ENCODE measurements at regions not wholly inside any gene's neighbourhood (a gene's known extent, or its start where the extent isn't known, plus 50 kb on each side); places are given as distances from the start of the nearest gene placed in this dataset.

DNA sequence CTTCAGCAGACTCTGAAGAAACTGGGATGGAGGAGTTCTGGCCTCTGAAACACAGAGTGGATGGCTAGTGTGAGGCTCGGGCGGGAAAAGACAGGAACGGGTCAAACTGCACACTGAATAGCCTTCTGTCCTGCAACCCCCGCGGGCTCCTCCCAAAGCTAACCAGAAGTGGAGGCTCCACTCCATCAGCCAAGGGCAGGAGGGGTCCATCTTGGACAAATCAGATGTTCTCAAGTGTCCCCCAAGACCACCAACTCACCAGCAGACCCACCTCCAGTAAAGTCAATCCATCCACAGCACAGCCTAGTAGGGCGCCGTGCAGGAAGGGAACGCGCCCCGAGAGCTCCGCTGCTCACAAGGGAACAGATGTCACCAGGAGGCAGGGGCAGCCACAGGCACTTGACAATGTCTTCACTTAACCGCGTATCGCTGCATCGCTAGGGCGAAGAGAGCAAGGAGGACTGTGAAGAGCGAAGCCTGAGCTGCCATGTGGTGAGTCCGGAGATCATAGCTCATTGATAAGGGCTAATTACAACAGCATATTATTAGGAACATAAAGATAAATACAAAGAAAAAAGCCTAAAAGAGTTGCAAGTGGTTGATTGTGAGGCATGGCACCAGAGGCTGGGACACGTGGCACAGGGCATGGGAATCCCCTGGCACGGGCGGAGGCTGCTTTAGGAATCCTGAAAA is 494.6 kb upstream of the MYT1L start:
- H3K36me3 ChIP-seq (ENCODE audit: insufficient read depth, low read length): no peaks in the 10 kb centered on the region
- H3K4me3 ChIP-seq (ENCODE audit: low read depth in 1 of 2, low read length in 2 of 2): no peak overlapping the region
- no peaks in the 10 kb centered on the region for H3K9me3 ChIP-seq (ENCODE audit: low read length)
- no peak overlapping the region for H3K9ac ChIP-seq (ENCODE audit: low read length)
- H3K27ac ChIP-seq (ENCODE audit: low read depth, low read length): no peak overlapping the region
- no peaks in the 10 kb centered on the region for H3K4me1 ChIP-seq (ENCODE audit: insufficient read depth, low read length)
- no peaks in the 10 kb centered on the region for H3K27me3 ChIP-seq (ENCODE audit: control insufficient read depth in 1 of 2, insufficient read depth in 2 of 2, low read length in 2 of 2)

DNA sequence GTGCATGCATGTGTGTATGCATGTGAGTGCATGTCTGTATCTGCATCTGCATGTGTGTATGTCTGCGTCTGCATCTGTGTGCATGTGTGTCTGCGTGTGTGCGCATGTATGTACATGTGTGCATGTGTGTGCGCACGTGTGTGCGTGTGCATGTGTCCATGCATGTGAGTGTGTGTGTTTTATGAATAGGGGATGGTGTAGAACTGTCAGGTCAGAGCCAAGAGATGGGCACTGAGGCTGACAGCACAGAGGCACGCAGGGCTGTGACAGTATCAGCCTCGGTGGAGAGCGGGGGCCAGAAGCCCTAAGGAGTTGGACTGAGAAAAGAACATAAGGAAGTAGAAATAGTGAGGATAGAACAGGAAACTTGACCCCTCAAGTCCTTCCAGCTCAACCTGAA is 494.0 kb upstream of the MYT1L start:
- H3K27me3 ChIP-seq (ENCODE audit: control insufficient read depth in 1 of 2, insufficient read depth in 2 of 2, low read length in 2 of 2): no peaks in the 10 kb centered on the region
- no peaks in the 10 kb centered on the region for H3K36me3 ChIP-seq (ENCODE audit: insufficient read depth, low read length)
- H3K9me3 ChIP-seq (ENCODE audit: low read length): no peaks in the 10 kb centered on the region
- no peak overlapping the region for H3K4me3 ChIP-seq (ENCODE audit: low read depth in 1 of 2, low read length in 2 of 2)
- H3K27ac ChIP-seq (ENCODE audit: low read depth, low read length): no peak overlapping the region
- no peaks in the 10 kb centered on the region for H3K4me1 ChIP-seq (ENCODE audit: insufficient read depth, low read length)
- H3K9ac ChIP-seq (ENCODE audit: low read length): no peak overlapping the region

DNA sequence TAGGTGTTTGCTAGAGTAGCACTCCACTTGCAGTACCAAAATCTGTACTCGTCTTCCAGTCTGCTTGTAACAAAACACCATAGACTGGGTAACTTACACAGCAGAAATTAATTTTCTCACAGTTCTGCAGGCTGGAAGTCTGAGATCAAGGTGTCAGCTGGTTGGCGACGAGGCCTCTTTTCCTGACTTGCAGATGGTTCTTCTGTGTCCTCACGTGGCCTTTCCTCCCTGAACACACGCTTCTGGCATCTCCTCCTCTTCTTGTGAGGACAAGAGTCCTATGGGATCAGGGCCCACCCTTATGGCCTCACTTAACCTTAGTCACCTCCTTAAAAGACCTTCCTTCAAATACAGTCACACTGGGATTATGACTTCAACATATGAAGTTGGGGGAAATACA is 493.5 kb upstream of the MYT1L start:
- Histone ChIP-seq H3K4me3 (ENCODE audit: low read depth in 1 of 2, low read length in 2 of 2) (no peak overlapping the region), H3K9me3 (ENCODE audit: low read length) (no peaks in the 10 kb centered on the region), H3K27me3 (ENCODE audit: control insufficient read depth in 1 of 2, insufficient read depth in 2 of 2, low read length in 2 of 2) (no peaks in the 10 kb centered on the region), H3K9ac (ENCODE audit: low read length) (no peak overlapping the region), H3K4me1 (ENCODE audit: insufficient read depth, low read length) (no peaks in the 10 kb centered on the region), H3K27ac (ENCODE audit: low read depth, low read length) (no peak overlapping the region), H3K36me3 (ENCODE audit: insufficient read depth, low read length) (no peaks in the 10 kb centered on the region)

DNA sequence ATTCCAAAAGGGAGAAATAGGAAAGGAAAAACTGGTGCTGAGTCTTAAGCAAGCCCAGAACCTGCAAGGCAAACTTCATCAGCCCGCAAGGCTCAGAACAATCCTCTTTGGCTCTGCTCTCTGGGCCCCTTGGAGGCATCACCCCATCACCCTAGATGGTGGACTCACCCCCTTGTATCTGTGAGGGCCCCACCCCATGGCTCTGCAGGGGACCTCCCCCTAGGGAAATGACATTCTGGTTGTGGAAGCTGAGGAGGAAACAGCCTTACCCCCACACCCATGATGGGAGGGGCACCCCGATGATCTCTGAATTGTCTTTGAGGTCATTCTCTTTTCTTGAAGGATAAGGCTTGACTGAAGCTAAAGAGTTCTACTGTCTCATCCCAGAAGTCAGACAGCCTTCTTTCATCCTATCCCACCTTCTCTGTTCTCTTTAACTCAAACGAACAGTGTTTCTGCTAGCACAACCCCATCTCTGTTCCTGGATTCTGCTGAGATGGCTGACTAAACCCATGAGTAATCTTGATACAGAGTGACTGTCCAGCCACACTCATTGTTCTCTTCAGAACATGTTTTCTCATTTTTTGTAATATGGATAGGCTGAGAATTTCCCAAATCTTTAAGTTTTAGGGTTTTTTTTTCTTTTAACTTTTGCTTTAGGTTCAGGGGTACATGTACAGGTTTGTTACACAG is 492.1 kb upstream of the MYT1L start:
- Histone ChIP-seq H3K27ac (ENCODE audit: low read depth, low read length) (no peak overlapping the region), H3K4me1 (ENCODE audit: insufficient read depth, low read length) (no peaks in the 10 kb centered on the region), H3K9ac (ENCODE audit: low read length) (no peak overlapping the region), H3K27me3 (ENCODE audit: control insufficient read depth in 1 of 2, insufficient read depth in 2 of 2, low read length in 2 of 2) (no peaks in the 10 kb centered on the region), H3K36me3 (ENCODE audit: insufficient read depth, low read length) (no peaks in the 10 kb centered on the region), H3K4me3 (ENCODE audit: low read depth in 1 of 2, low read length in 2 of 2) (no peak overlapping the region), H3K9me3 (ENCODE audit: low read length) (no peaks in the 10 kb centered on the region)

DNA sequence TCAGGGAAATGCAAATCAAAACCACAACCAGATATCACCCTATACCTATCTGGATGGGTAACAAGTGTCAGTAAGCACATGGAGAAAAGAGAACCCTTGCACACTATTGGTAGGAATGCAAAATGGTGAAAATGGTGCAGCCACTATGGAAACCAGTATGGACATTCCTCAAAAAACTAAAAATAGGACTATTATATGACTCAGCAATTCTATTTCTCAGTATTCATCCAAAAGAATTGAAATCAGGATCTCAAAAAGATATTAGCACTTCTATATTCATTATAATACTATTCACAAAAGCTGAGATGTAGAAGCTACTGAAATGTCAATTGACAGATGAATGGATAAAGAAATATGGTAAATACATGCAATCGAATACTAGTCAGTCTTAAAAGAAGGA is 491.1 kb upstream of the MYT1L start:
- Histone ChIP-seq H3K36me3 (ENCODE audit: insufficient read depth, low read length) (no peaks in the 10 kb centered on the region), H3K4me3 (ENCODE audit: low read depth in 1 of 2, low read length in 2 of 2) (no peak overlapping the region), H3K4me1 (ENCODE audit: insufficient read depth, low read length) (no peaks in the 10 kb centered on the region), H3K27ac (ENCODE audit: low read depth, low read length) (no peak overlapping the region), H3K27me3 (ENCODE audit: control insufficient read depth in 1 of 2, insufficient read depth in 2 of 2, low read length in 2 of 2) (no peaks in the 10 kb centered on the region), H3K9ac (ENCODE audit: low read length) (no peak overlapping the region), H3K9me3 (ENCODE audit: low read length) (no peaks in the 10 kb centered on the region)

DNA sequence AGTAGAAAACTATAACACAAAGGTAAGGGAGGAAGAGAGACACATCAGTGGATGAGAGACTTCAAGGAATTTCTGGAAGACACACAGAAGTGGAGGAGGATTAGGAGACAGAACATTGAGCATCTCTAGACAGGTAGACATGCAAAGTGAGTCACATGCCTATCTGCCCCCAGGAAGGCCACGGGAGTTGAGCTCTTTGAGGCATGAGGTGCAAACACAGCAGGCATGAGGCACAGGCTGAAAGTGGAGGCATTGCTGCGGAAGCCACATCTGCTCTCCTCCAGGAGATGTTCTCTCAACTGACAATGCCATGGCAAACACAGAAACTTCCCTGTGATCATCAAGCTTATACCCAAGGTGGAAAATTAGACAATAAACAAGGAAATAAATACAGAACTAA is 481.6 kb upstream of the MYT1L start:
- Histone ChIP-seq H3K4me1 (ENCODE audit: insufficient read depth, low read length) (no peaks in the 10 kb centered on the region), H3K36me3 (ENCODE audit: insufficient read depth, low read length) (no peaks in the 10 kb centered on the region), H3K27ac (ENCODE audit: low read depth, low read length) (no peak overlapping the region), H3K4me3 (ENCODE audit: low read depth in 1 of 2, low read length in 2 of 2) (no peak overlapping the region), H3K27me3 (ENCODE audit: control insufficient read depth in 1 of 2, insufficient read depth in 2 of 2, low read length in 2 of 2) (no peaks in the 10 kb centered on the region), H3K9me3 (ENCODE audit: low read length) (no peaks in the 10 kb centered on the region), H3K9ac (ENCODE audit: low read length) (no peak overlapping the region)

DNA sequence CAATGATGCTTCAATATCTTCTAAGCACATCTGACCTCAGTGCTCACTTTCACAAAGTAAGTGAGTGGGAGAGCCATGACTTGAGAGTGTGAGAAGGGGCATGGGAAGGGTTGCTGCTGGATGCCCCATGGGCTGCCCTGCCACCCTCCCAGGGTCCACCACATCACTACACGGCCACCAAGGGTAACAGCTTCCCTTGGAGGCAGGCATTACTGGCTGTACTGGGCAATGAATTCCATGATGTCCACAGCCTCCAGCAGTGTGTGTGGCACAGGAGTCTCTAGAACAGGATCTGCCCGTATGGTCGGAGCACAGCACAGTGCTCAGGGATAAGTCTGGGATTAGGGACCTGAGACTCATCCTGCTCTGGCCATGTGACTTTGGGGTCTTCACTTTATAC is 481.0 kb upstream of the MYT1L start:
- Histone ChIP-seq H3K9ac (ENCODE audit: low read length) (no peak overlapping the region), H3K27ac (ENCODE audit: low read depth, low read length) (no peak overlapping the region), H3K9me3 (ENCODE audit: low read length) (no peaks in the 10 kb centered on the region), H3K4me1 (ENCODE audit: insufficient read depth, low read length) (no peaks in the 10 kb centered on the region), H3K36me3 (ENCODE audit: insufficient read depth, low read length) (no peaks in the 10 kb centered on the region), H3K4me3 (ENCODE audit: low read depth in 1 of 2, low read length in 2 of 2) (no peak overlapping the region), H3K27me3 (ENCODE audit: control insufficient read depth in 1 of 2, insufficient read depth in 2 of 2, low read length in 2 of 2) (no peaks in the 10 kb centered on the region)

DNA sequence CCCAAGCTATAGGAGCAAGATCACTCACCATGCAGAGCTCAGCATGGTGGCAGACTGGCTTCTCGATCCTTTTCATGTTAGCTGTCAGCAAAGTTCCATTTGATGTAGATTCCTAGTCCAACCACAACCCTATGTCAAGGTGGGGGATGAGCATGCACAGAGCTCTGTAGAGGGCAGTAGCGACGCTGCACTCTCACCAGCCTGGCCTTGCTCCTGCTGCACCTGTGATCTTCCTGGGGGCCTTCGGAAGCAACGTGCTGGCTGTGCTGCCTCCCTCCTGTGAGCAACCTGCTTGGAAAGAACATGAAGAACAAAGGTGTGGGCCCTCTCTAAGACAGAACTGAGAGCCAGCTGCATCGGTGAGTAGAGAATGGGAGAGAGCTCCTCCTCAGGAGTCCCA is 479.4 kb upstream of the MYT1L start:
- no peak overlapping the region for H3K27ac ChIP-seq (ENCODE audit: low read depth, low read length)
- H3K4me1 ChIP-seq (ENCODE audit: insufficient read depth, low read length): no peaks in the 10 kb centered on the region
- H3K4me3 ChIP-seq (ENCODE audit: low read depth in 1 of 2, low read length in 2 of 2): no peak overlapping the region
- no peaks in the 10 kb centered on the region for H3K36me3 ChIP-seq (ENCODE audit: insufficient read depth, low read length)
- no peaks in the 10 kb centered on the region for H3K9me3 ChIP-seq (ENCODE audit: low read length)
- no peaks in the 10 kb centered on the region for H3K27me3 ChIP-seq (ENCODE audit: control insufficient read depth in 1 of 2, insufficient read depth in 2 of 2, low read length in 2 of 2)
- H3K9ac ChIP-seq (ENCODE audit: low read length): no peak overlapping the region

DNA sequence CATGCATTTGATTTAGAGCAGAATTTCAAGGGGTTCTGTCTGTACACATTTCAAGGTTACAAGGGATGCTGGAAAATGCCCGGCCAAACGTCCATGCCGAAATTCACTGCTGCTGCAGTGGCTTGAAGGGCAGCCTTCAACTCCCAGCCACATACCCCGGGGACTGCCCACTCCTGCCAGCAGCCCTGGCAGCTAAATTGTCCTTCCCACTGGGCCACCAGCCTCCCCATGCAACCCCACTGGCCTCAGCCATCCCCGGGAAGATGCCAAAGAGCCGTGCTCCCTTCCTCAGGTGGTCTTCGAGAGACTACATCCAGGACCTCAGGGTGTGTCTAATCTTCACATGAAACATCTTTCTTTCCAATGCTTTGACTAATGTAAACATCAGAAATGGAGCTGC is 478.7 kb upstream of the MYT1L start:
- no peak overlapping the region for H3K4me3 ChIP-seq (ENCODE audit: low read depth in 1 of 2, low read length in 2 of 2)
- H3K9ac ChIP-seq (ENCODE audit: low read length): no peak overlapping the region
- H3K4me1 ChIP-seq (ENCODE audit: insufficient read depth, low read length): no peaks in the 10 kb centered on the region
- H3K36me3 ChIP-seq (ENCODE audit: insufficient read depth, low read length): no peaks in the 10 kb centered on the region
- H3K9me3 ChIP-seq (ENCODE audit: low read length): no peaks in the 10 kb centered on the region
- no peaks in the 10 kb centered on the region for H3K27me3 ChIP-seq (ENCODE audit: control insufficient read depth in 1 of 2, insufficient read depth in 2 of 2, low read length in 2 of 2)
- H3K27ac ChIP-seq (ENCODE audit: low read depth, low read length): no peak overlapping the region

DNA sequence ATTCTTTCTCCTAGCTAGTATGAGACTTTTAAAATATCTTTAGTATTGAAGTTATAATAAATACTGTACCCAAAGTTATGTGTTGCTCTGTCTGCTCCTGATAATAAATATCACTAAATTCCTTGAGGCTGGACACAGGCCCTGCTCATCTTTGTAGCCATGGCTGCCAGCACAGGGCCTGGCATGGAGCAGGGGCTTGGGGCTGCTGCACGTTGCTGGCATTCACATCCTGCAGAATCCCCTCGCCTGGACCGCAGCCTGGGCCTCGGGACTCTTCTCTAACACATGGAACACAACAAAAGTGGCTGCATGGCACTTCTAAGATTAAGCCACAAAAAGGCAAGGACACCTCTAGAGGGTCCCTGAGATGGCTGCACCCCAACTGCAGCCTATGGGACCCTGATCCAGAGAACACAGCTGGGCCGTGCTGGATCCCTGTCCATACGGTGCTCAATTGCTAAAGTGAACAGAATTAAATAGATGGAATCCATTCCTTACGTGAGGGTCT is 477.5 kb upstream of the MYT1L start:
- Histone ChIP-seq H3K36me3 (ENCODE audit: insufficient read depth, low read length) (no peaks in the 10 kb centered on the region), H3K9me3 (ENCODE audit: low read length) (no peaks in the 10 kb centered on the region), H3K9ac (ENCODE audit: low read length) (no peak overlapping the region), H3K4me1 (ENCODE audit: insufficient read depth, low read length) (no peaks in the 10 kb centered on the region), H3K4me3 (ENCODE audit: low read depth in 1 of 2, low read length in 2 of 2) (no peak overlapping the region), H3K27me3 (ENCODE audit: control insufficient read depth in 1 of 2, insufficient read depth in 2 of 2, low read length in 2 of 2) (no peaks in the 10 kb centered on the region), H3K27ac (ENCODE audit: low read depth, low read length) (no peak overlapping the region)

DNA sequence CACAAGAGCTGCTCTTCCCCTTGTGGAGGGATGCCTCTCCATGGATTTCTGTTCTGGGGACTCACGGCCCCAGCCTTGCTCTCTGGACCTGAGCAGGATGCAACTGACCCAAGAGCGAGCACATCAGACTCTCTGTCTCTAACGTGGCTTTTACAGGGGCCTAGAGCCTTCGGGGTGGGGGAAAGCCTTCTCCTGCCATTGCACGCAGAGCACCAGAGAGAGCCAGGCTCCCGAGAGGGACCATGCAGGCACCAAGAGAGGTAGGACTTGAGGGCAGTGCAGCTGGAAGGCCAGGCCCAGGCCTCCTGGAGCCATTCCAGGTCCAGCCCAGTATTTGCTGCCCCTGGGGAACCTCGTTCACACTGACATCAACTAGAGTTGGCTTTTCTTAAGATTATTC is 475.6 kb upstream of the MYT1L start:
- no peaks in the 10 kb centered on the region for H3K27me3 ChIP-seq (ENCODE audit: control insufficient read depth in 1 of 2, insufficient read depth in 2 of 2, low read length in 2 of 2)
- H3K9me3 ChIP-seq (ENCODE audit: low read length): no peaks in the 10 kb centered on the region
- H3K4me3 ChIP-seq (ENCODE audit: low read depth in 1 of 2, low read length in 2 of 2): no peak overlapping the region
- H3K27ac ChIP-seq (ENCODE audit: low read depth, low read length): no peak overlapping the region
- H3K36me3 ChIP-seq (ENCODE audit: insufficient read depth, low read length): no peaks in the 10 kb centered on the region
- H3K9ac ChIP-seq (ENCODE audit: low read length): no peak overlapping the region
- no peaks in the 10 kb centered on the region for H3K4me1 ChIP-seq (ENCODE audit: insufficient read depth, low read length)

DNA sequence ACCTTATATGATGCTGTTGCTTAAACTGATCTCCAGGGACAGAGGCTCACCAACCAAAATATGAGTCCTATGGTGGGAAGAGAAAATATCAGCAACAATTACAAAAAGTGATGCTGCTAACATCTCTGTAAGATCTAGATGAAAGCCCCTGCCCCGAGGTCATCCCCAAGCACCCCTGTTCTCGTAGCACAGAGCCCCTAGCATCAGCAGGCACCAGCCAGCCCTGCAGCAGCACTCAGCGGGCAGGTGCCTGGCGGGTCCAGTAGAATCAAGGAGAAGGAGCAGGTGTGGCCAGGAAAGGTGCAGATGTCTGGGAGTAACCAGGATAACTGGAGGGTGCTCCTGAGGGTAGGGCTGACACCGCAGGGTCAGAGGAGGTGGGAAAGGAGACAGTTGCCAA is 474.2 kb upstream of the MYT1L start:
- no peaks in the 10 kb centered on the region for H3K27me3 ChIP-seq (ENCODE audit: control insufficient read depth in 1 of 2, insufficient read depth in 2 of 2, low read length in 2 of 2)
- H3K27ac ChIP-seq (ENCODE audit: low read depth, low read length): no peak overlapping the region
- no peaks in the 10 kb centered on the region for H3K36me3 ChIP-seq (ENCODE audit: insufficient read depth, low read length)
- no peak overlapping the region for H3K9ac ChIP-seq (ENCODE audit: low read length)
- H3K4me1 ChIP-seq (ENCODE audit: insufficient read depth, low read length): no peaks in the 10 kb centered on the region
- H3K9me3 ChIP-seq (ENCODE audit: low read length): no peaks in the 10 kb centered on the region
- no peak overlapping the region for H3K4me3 ChIP-seq (ENCODE audit: low read depth in 1 of 2, low read length in 2 of 2)

All from muscle layer of colon (tissue), 2 donors.